ACC112 (cell line): ENCODE measurements at regions not wholly inside any gene's neighbourhood (a gene's known extent, or its start where the extent isn't known, plus 50 kb on each side); places are given as distances from the start of the nearest gene placed in this dataset.
A peak's percentile ranks its signal among the peaks of the same experiment; 100 is the strongest.

Experiments
- H2AFZ ChIP-seq: fragments of 200-600 bp; sonication (generic); one replicate; pipeline ENCODE4 v1.6.0; 2017; ENCODE audit warnings: antibody characterized with exemption, low read length; ENCODE audit not compliant: unreplicated experiment
- H3K27ac ChIP-seq: fragments of 200-600 bp; sonication (generic); 2 replicates; pipeline ENCODE4 v1.5.1; 2014; ENCODE audit warnings: low read depth, mild to moderate bottlenecking, antibody characterized with exemption, low read length, moderate library complexity
- H3K27me3 ChIP-seq: fragments of 200-600 bp; sonication (generic); 2 replicates; pipeline ENCODE4 v1.6.1; 2014; ENCODE audit warnings: mild to moderate bottlenecking, antibody characterized with exemption, low read length, moderate library complexity, mixed read lengths; ENCODE audit not compliant: insufficient read depth
- H3K36me3 ChIP-seq: fragments of 200-600 bp; sonication (generic); 2 replicates; pipeline ENCODE4 v1.6.1; 2016; ENCODE audit warnings: mild to moderate bottlenecking, antibody characterized with exemption, low read length, moderate library complexity, mixed read lengths; ENCODE audit not compliant: insufficient read depth
- H3K4me1 ChIP-seq: fragments of 200-600 bp; sonication (generic); one replicate; pipeline ENCODE4 v1.6.1; 2016; ENCODE audit warnings: low read length, mixed read lengths; ENCODE audit not compliant: insufficient read depth, unreplicated experiment, control insufficient read depth
- H3K4me3 ChIP-seq: fragments of 200-600 bp; sonication (generic); 2 replicates; pipeline ENCODE4 v1.5.1; 2014; ENCODE audit warnings: mild to moderate bottlenecking, low read depth, low read length
- H3K79me2 ChIP-seq: fragments of 200-600 bp; sonication (generic); one replicate; pipeline ENCODE4 v1.6.0; 2016; ENCODE audit warnings: low read length; ENCODE audit not compliant: control insufficient read depth, unreplicated experiment, insufficient read depth

DNA sequence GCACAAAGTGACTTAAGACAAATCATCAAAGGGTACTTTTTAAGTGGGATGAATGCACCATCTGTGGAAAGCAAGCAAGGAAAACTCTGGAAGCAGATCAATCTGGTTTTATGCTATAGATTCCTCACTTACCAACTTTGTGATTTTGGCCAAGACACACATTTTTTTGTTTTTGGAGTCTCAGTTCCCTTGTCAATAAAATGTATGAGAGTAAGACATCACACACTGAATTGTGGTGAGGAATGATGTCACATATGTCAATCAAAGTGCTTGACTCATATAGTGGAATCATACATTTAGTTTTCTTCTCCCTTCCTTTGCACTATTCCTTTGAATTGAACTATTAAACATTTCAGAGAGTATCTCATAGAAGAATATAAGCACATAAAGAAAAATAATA, 620.5 kb upstream of the CITED2 start:
- H3K4me1 ChIP-seq: no peaks in the 10 kb centered on the region
- H3K27ac ChIP-seq: no peak overlapping the region
- H3K27me3 ChIP-seq: no peaks in the 10 kb centered on the region
- no peak overlapping the region for H3K4me3 ChIP-seq
- H2AFZ ChIP-seq: no peak overlapping the region
- H3K79me2 ChIP-seq: no peaks in the 10 kb centered on the region
- H3K36me3 ChIP-seq: no peaks in the 10 kb centered on the region

DNA sequence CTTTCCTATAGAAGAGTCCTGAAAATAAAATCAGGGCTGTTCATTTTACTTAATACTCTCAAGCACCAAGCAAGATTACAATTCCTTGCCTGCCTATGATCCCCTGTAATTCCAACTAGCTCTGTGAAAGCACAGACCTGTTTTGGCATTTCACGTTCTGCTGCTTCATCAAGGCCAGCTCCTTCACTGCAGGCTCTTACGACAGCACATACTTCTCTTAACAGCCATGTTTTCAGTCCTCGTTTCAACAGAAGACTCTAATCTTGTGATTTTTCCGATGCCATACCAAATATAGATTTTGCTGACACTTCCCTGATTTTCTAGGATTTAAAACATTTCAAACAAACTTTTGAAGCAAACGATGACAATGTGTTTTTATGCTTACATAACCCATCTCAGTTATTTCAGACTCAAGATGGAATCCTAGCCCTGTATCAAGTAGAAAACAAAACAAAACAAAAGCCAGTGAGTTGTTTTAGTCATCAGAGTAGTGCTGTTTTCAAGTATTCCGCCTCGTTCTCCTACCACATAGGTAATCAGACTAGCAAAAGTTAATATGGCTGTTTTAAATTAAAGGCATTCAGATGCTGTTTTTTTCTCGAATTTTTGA, 616.5 kb upstream of the CITED2 start:
- H2AFZ ChIP-seq: no peak overlapping the region
- no peaks in the 10 kb centered on the region for H3K79me2 ChIP-seq
- H3K27ac ChIP-seq: no peak overlapping the region
- H3K27me3 ChIP-seq: no peaks in the 10 kb centered on the region
- H3K36me3 ChIP-seq: no peaks in the 10 kb centered on the region
- no peaks in the 10 kb centered on the region for H3K4me1 ChIP-seq
- H3K4me3 ChIP-seq: no peak overlapping the region

DNA sequence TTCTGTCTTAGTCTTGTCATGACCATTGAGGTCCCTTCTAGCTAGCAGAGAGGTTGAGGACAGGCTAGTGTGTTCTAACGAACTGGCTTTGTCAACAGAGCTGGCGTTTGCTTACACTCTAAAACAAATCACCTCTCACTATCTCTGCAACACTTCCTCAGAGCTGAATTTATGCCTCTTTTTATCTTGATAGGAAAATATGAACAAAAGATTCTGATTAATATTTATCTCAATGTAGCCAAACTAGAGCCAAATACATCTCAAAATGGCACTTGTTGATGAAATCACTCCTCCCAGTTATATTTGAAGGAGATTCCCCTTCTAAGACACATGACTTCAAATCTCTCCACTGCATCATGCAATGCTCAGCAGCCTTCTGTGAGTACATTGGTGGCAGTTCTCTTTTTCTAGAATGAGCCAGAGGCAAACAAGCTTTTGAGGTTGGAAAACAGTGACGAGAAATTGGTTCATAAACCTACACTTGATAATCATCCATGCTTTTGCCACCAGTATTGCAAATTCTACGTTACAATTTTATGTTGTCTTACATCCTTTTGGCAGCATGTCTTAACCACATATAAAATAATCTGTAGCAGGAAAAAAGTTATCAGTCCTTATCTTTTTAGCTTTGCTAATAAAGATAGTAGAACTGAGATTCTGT, 615.7 kb upstream of the CITED2 start:
- Histone ChIP-seq H3K79me2 (no peaks in the 10 kb centered on the region), H3K27me3 (no peaks in the 10 kb centered on the region), H3K4me3 (no peak overlapping the region), H2AFZ (no peak overlapping the region), H3K4me1 (no peaks in the 10 kb centered on the region), H3K27ac (no peak overlapping the region), H3K36me3 (no peaks in the 10 kb centered on the region)

DNA sequence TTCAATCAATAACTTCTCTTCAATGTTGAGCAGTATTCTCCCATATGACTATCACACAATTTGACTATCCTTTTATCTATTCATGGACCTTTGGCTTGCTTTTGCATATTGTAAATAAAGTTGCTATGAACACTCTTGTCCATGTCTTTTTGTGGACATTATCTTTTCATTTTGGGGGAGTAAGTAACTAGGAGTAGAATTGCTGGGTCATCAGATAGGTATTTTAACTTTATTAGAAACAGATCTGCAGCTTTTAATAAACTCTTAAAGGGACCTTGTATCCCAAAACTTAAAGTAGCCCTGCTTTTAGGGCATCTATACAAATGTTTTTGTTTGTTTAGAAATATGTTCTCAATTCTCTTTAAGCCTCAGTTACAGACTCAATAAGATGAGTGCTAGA, 614.2 kb upstream of the CITED2 start:
- Histone ChIP-seq H2AFZ (no peak overlapping the region), H3K4me1 (peaks cover 11% of the 10 kb centered on the region), H3K36me3 (no peaks in the 10 kb centered on the region), H3K27ac (no peak overlapping the region), H3K79me2 (no peaks in the 10 kb centered on the region), H3K27me3 (no peaks in the 10 kb centered on the region), H3K4me3 (no peak overlapping the region)

DNA sequence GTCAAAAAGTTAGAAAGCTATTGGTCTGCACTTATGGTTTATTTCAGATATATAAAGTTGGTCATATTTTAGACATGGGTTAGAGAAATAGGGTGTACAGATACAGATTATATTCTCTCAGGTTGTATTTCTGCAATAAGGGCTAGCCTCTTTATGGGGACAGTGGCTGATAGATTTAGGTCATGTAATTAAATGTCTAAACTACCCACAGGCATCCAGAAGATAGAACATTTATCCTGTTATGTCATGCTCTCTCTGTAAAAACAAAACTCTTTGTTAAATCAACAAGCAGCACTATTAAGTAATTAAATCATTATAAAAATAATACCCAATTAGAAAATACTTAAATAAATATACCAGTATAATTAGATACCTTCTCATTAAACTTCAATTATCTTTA, 612.6 kb upstream of the CITED2 start:
- Histone ChIP-seq H2AFZ (no peak overlapping the region), H3K27ac (no peak overlapping the region), H3K4me1 (peaks cover 27% of the 10 kb centered on the region), H3K27me3 (no peaks in the 10 kb centered on the region), H3K4me3 (no peak overlapping the region), H3K36me3 (no peaks in the 10 kb centered on the region), H3K79me2 (no peaks in the 10 kb centered on the region)

DNA sequence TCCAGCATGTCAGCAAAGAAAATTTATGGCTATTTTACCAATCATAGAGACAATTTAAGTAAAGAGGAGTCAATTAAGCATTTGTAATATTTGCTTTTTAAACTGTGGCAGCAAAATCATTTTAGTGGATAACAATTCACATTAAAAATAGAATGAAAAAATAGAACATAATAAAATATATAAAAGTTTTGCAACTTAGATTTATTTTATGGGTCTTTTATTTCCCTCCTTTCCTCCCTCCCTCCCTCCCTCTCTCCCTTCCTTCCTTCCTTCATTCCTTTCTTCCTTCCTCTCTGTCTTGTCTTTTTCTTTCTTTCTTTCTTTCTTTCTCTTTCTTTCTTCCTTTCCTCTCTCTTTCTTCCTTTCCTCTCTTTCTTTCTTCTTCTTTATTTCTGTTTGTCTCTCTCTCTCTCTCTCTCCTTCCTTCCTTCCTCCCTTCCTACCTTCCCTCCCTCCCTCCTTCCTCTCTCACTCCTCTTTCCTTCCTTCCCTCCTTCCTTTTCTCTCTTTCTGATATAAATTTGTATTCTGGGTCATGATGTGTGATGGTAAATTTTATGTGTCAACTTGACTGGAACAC, 610.9 kb upstream of the CITED2 start:
- Histone ChIP-seq H3K4me1 (peaks cover 45% of the 10 kb centered on the region), H3K27me3 (no peaks in the 10 kb centered on the region), H3K79me2 (no peaks in the 10 kb centered on the region), H3K36me3 (no peaks in the 10 kb centered on the region), H2AFZ (no peak overlapping the region), H3K4me3 (no peak overlapping the region), H3K27ac (no peak overlapping the region)

DNA sequence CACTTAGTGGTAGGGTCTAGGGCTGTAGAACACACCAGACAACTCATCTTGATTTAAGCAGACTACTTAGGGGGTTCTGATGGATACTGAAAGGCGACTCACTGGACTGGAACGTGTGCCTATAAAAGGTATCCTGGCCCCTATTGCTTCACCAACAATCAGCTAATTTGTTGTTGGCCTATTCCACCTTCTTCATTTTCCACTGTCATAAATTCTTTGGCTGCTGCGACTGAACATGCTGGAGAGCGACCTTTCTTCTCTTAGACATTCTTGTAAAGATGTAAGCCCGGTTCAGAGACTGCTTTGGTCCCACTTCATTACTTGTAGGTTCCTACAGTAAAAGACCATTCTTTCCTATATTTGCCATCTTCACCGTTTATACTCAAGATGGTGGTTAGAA, 609.9 kb upstream of the CITED2 start:
- peaks cover 54% of the 10 kb centered on the region for H3K4me1 ChIP-seq
- peak overlapping the region; percentile 84 for H3K27ac ChIP-seq
- H3K27me3 ChIP-seq: no peaks in the 10 kb centered on the region
- no peak overlapping the region for H2AFZ ChIP-seq
- H3K36me3 ChIP-seq: no peaks in the 10 kb centered on the region
- no peaks in the 10 kb centered on the region for H3K79me2 ChIP-seq
- H3K4me3 ChIP-seq: no peak overlapping the region

DNA sequence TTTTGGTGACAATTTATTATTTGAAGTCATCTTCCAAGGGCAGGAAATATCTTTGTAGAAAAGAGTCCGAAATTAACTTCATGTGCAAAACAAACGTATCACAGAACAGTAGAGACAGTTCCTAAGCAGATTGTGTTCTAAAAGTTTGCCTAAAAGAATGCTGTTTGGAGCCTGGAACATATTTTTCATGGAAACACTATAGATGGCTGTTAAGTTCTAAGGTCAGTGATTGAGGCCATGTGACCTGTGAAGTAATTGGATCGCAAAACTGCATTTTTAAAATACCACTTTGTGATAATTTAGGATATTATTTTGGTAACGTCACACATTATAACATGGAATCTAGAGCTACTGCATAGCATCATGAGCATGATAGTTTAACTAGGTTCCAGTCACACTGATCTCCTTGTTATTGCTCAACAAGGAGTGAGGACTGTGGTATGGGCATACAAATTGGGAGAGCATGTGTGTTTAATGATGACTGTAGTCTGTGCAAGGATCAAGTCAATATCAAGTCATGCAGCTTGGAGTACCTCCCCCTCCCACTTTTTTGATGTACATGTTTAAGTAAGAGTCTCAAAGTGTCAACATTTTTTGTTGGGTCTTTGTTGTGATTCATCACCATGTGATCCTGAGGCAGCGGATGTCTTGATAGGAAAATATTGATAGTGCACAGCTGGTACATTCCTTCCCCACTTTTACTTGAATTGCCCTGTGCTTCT, 609.3 kb upstream of the CITED2 start:
- H3K4me1 ChIP-seq: peaks cover 59% of the 10 kb centered on the region
- peak overlapping the region; percentile 84 for H3K27ac ChIP-seq
- H3K36me3 ChIP-seq: no peaks in the 10 kb centered on the region
- no peaks in the 10 kb centered on the region for H3K79me2 ChIP-seq
- no peaks in the 10 kb centered on the region for H3K27me3 ChIP-seq
- no peak overlapping the region for H3K4me3 ChIP-seq
- H2AFZ ChIP-seq: peak overlapping the region; percentile 68

DNA sequence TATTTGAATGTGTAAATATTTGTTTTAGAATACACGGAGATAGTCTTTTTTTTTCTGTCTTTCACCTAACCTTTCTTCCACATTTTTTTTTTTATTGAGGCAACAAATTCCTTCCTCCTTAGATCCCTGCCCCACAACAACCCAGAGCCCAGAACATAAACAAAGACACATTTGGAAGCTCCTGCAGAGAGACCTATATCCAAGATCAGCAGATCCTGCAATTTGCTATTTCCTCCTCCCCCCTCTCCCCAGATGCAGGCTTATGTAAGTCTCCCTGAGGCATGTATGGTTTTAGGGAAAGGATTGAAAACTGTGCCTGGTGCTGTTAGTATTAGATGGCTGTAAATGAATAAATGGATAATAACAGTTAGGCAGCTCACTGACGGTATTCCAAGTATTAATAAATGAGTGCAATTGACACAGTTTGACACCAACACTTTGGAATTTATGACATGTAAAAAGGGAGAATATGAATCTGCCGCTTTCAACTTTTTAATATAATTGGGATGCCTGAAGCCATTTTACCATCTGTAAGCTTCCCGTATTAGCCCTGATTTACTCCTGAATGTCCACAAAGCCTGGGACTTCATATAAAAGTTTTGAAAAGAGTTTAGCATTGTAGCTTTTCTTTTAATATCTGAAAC, 608.3 kb upstream of the CITED2 start:
- H3K27ac ChIP-seq: peak overlapping the region; percentile 84
- no peaks in the 10 kb centered on the region for H3K79me2 ChIP-seq
- no peaks in the 10 kb centered on the region for H3K27me3 ChIP-seq
- H2AFZ ChIP-seq: peak overlapping the region; percentile 68
- peak overlapping the region; percentile 9; the same call in 1 of the 2 replicates for H3K4me3 ChIP-seq
- no peaks in the 10 kb centered on the region for H3K36me3 ChIP-seq
- H3K4me1 ChIP-seq: peaks cover 68% of the 10 kb centered on the region

DNA sequence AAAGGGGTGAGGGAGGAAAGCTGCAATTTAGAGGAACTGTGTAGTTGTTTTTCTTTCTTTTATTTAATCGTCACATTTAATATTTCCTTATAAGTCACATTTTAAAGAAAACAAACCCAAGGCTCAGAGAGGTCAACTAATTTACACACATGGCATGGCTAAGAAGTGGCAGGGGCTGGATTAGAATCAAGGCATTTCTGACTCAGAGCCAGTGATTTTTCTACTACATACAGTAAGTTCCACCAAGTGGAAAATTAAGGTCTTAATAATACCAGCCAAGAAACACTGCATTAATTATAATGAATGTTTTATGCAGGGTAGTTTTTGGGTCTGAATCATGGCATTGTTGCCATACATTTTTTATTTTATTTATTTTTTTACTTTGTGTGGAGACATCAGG, 607.7 kb upstream of the CITED2 start:
- Histone ChIP-seq H3K4me3 (peak overlapping the region; percentile 16), H3K27me3 (no peaks in the 10 kb centered on the region), H3K27ac (peak overlapping the region; percentile 84), H3K79me2 (no peaks in the 10 kb centered on the region), H3K4me1 (peaks cover 73% of the 10 kb centered on the region), H2AFZ (peak overlapping the region; percentile 63), H3K36me3 (no peaks in the 10 kb centered on the region)
